ENCODE measurements at regions not wholly inside any gene's neighbourhood (a gene's known extent, or its start where the extent isn't known, plus 50 kb on each side); places are given as distances from the start of the nearest gene placed in this dataset.

GRCh38 chr12:107336695-107337094 is 243.3 kb upstream of the CRY1 start:
- Histone ChIP-seq H3K27ac (ENCODE audit: insufficient read length, low read depth, low read length) (no peak overlapping the region), H3K79me1 (ENCODE audit: insufficient read depth, low read depth, low read length, poor library complexity, severe bottlenecking) (no peaks in the 10 kb centered on the region), H2BK15ac (ENCODE audit: low read depth, low read length) (no peak overlapping the region), H3K14ac (ENCODE audit: insufficient read depth, low read length) (no peak overlapping the region), H2AFZ (ENCODE audit: low read length) (no peak overlapping the region), H3K79me2 (ENCODE audit: insufficient read depth, low read length) (no peaks in the 10 kb centered on the region; the same call in 1 of the 2 replicates), H4K5ac (ENCODE audit: insufficient read length, low read depth, low read length) (no peak overlapping the region), H3K56ac (ENCODE audit: insufficient read length, low read depth, low read length) (no peak overlapping the region), H3K9ac (ENCODE audit: extremely low read depth, insufficient read length, low read length) (no peak overlapping the region), H3K27me3 (ENCODE audit: insufficient read depth, low read length) (no peaks in the 10 kb centered on the region), H3K4me1 (ENCODE audit: insufficient read depth, low read length) (no peaks in the 10 kb centered on the region), H3K23ac (ENCODE audit: insufficient read length, low read depth, low read length) (no peak overlapping the region), H2BK12ac (ENCODE audit: insufficient read length, low read depth, low read length) (no peak overlapping the region), H3K4ac (ENCODE audit: low read depth, low read length) (no peak overlapping the region), H3K18ac (ENCODE audit: insufficient read length, low read depth, low read length) (no peak overlapping the region), H4K20me1 (ENCODE audit: control insufficient read depth, insufficient read depth, insufficient read length) (peaks cover 3% of the 10 kb centered on the region), H4K91ac (ENCODE audit: insufficient read length, low read depth, low read length) (no peak overlapping the region), H3T11ph (ENCODE audit: low read length) (no peak overlapping the region), H3K23me2 (ENCODE audit: insufficient read length, low read depth, low read length, poor library complexity, severe bottlenecking) (no peaks in the 10 kb centered on the region), H3K4me2 (ENCODE audit: insufficient read depth, insufficient read length, low read length) (no peak overlapping the region), H2AK5ac (ENCODE audit: insufficient read length, low read length) (no peak overlapping the region), H2BK5ac (ENCODE audit: insufficient read length, low read length) (no peak overlapping the region), H2BK120ac (ENCODE audit: low read depth, low read length, poor library complexity, severe bottlenecking) (no peak overlapping the region), H4K8ac (replicated peaks; ENCODE audit: insufficient read length, low read depth, low read length) (no peak overlapping the region), H3K9me3 (ENCODE audit: control insufficient read depth, low read depth, low read length) (no peaks in the 10 kb centered on the region), H2BK20ac (ENCODE audit: low read depth, low read length, poor library complexity, severe bottlenecking) (no peak overlapping the region)
- no peak for TF ChIP-seq CTCF (conservative IDR thresholded peaks at IDR 0.05)
- Mint-ChIP-seq H3K9me3 (no peaks in the 10 kb centered on the region), H3K4me1 (peaks cover 3 to 11% of the 10 kb centered on the region in 2 experiments), H3K4me3 (no peak overlapping the region), H3K27ac (no peak overlapping the region), H3K36me3 (ENCODE audit: insufficient read depth in 1 of 3, low read depth in 3 of 3) (no peaks in the 10 kb centered on the region), H3K27me3 (ENCODE audit: low read depth) (peaks cover 15% of the 10 kb centered on the region)
- WGBS (ENCODE audit: extremely low coverage, insufficient read length, low lambda C conversion rate): no CpG with 5 or more reads among the region's 4 CpGs
- no peak for DNase-seq

Data from H9 (cell line).